Stomach (tissue), 4 donors: ENCODE measurements at regions not wholly inside any gene's neighbourhood (a gene's known extent, or its start where the extent isn't known, plus 50 kb on each side); places are given as distances from the start of the nearest gene placed in this dataset.

Source experiments
- EP300 ChIP-seq: sonication (generic); formaldehyde crosslinking; IDR thresholded peaks from one replicate; pipeline ENCODE4 v1.6.1; 2017; ENCODE audit warnings: antibody characterized with exemption
- POLR2A ChIP-seq, 4 donors: fragments of 450-650 bp; IDR thresholded peaks; one replicate each; pipeline ENCODE4 v1.6.1; 2016; ENCODE audit warnings: antibody characterized with exemption in 4 of 4, control low read depth in 2 of 4, mild to moderate bottlenecking in 1 of 4, moderate library complexity in 1 of 4
- POLR2AphosphoS5 ChIP-seq, 3 donors: sonication (generic); formaldehyde crosslinking; IDR thresholded peaks; one replicate each; pipeline ENCODE4 v1.6.1; 2016; ENCODE audit warnings: antibody characterized with exemption in 3 of 3
- TF ChIP-seq, protein P1 (sequence below), 7 experiments: fragments of 450-650 bp in 4 of 7; fragments of 200-600 bp in 3 of 7; sonication (generic) in 3 of 7; IDR thresholded peaks; one replicate each; pipeline ENCODE4 v1.5.1; 2016 to 2019; ENCODE audit warnings: antibody characterized with exemption in 7 of 7, control low read depth in 2 of 7, mild to moderate bottlenecking in 1 of 7

DNA sequence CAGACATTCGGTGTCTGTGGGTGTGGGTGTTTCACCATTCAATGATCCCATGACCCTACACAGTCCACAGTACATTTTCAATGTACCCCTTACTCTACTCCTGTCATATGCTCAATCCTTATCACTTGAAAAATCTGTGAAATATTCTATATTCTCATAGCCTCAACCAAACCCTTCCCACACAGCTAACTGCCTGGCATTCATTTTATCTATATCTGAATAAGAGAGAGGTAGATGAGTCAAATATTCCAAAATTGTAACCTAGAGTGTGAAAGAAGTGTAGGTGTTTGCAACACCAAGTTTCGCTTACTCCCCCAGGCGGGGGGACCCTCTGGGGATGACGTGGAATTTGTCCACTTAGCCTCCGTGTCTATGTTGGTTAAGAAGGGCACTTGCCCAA is 354.8 kb downstream of the ETS1 start:
- TF ChIP-seq, protein P1, sequence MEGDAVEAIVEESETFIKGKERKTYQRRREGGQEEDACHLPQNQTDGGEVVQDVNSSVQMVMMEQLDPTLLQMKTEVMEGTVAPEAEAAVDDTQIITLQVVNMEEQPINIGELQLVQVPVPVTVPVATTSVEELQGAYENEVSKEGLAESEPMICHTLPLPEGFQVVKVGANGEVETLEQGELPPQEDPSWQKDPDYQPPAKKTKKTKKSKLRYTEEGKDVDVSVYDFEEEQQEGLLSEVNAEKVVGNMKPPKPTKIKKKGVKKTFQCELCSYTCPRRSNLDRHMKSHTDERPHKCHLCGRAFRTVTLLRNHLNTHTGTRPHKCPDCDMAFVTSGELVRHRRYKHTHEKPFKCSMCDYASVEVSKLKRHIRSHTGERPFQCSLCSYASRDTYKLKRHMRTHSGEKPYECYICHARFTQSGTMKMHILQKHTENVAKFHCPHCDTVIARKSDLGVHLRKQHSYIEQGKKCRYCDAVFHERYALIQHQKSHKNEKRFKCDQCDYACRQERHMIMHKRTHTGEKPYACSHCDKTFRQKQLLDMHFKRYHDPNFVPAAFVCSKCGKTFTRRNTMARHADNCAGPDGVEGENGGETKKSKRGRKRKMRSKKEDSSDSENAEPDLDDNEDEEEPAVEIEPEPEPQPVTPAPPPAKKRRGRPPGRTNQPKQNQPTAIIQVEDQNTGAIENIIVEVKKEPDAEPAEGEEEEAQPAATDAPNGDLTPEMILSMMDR (IDR thresholded peaks at IDR 0.05), result no peak
- TF ChIP-seq EP300, result no peak
- no peak for TF ChIP-seq POLR2A (IDR thresholded peaks at IDR 0.05)
- no peak for TF ChIP-seq POLR2AphosphoS5 (IDR thresholded peaks at IDR 0.05)
